ENCODE measurements at regions not wholly inside any gene's neighbourhood (a gene's known extent, or its start where the extent isn't known, plus 50 kb on each side); places are given as distances from the start of the nearest gene placed in this dataset.

DNA sequence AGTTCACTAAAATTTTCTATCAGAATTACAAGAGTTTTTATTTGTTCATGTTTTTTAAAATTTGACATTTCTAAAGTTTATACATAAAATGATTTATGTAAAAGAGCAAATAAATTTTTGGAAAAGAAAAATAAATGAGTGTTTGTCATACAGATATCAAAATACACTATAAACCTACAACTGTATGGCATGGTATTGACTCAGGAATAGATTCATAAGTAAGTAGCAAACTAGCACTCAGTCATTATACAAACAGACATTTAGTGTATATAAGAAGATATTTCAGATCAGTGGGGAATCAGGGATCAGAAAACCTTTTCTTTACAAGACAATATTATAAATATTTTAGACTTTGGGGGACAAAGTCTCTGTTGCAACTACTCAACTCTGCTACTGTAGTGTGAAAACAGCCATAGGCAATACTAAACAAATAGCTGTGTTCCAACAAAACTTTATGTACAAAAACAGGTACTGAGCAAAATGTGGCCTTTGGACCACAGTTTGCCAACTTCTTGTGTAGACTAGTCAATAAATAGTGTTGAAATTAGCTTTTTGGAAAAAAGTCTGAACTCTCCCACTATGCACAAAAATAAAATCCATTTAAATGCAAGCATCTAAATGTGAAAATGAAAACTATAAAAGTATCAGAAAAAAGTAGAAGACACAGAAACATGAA is 508.8 kb upstream of the CAMK1G start:
- no peak overlapping the region for H2BK15ac ChIP-seq (ENCODE audit: low read depth, poor library complexity, severe bottlenecking)
- H2BK5ac ChIP-seq (ENCODE audit: low read depth, low read length, poor library complexity, severe bottlenecking) = no peak overlapping the region
- no peaks in the 10 kb centered on the region for H3K27me3 ChIP-seq (ENCODE audit: control insufficient read depth in 1 of 2, insufficient read depth in 1 of 2, low read length in 2 of 2)
- no peak overlapping the region for H3K9ac ChIP-seq (ENCODE audit: low read length)
- no peak overlapping the region for H3K14ac ChIP-seq (ENCODE audit: low read length in 2 of 2)
- H2BK12ac ChIP-seq (ENCODE audit: low read length in 2 of 2) = no peak overlapping the region
- H3K27ac ChIP-seq (ENCODE audit: low read length, poor library complexity, severe bottlenecking) = no peak overlapping the region
- no peak for DNase-seq
- H3K4me2 ChIP-seq (ENCODE audit: low read length, poor library complexity, severe bottlenecking) = no peak overlapping the region
- H3K18ac ChIP-seq (ENCODE audit: low read depth in 1 of 2, low read length in 2 of 2) = no peak overlapping the region
- no peak overlapping the region for H3K4me3 ChIP-seq (ENCODE audit: insufficient read depth in 1 of 2, low read depth in 1 of 2, low read length in 2 of 2)
- no peak overlapping the region for H2BK120ac ChIP-seq (ENCODE audit: low read depth, low read length)
- H3K9me3 ChIP-seq (ENCODE audit: control insufficient read depth, low read length) = no peaks in the 10 kb centered on the region
- no peak overlapping the region for H4K8ac ChIP-seq (ENCODE audit: low read length)
- H3K79me1 ChIP-seq (replicated peaks; ENCODE audit: low read length, poor library complexity, severe bottlenecking) = no peaks in the 10 kb centered on the region
- no peak overlapping the region for H4K91ac ChIP-seq (ENCODE audit: low read length)
- peaks cover 2% of the 10 kb centered on the region for H3K4me1 ChIP-seq (ENCODE audit: control insufficient read depth, insufficient read depth, low read depth, low read length)
- no peak overlapping the region for H3K4ac ChIP-seq (ENCODE audit: low read depth in 1 of 2, low read length in 2 of 2)
- no peak overlapping the region for H3K23ac ChIP-seq (ENCODE audit: low read length in 2 of 2)
- H2AFZ ChIP-seq (ENCODE audit: low read depth, low read length) = no peak overlapping the region
- no peak overlapping the region for H2AK5ac ChIP-seq (ENCODE audit: low read length, severe bottlenecking)
- no peaks in the 10 kb centered on the region for H3K36me3 ChIP-seq (ENCODE audit: control insufficient read depth in 1 of 2, insufficient read depth in 2 of 2, low read depth in 1 of 2, low read length in 2 of 2)

DNA sequence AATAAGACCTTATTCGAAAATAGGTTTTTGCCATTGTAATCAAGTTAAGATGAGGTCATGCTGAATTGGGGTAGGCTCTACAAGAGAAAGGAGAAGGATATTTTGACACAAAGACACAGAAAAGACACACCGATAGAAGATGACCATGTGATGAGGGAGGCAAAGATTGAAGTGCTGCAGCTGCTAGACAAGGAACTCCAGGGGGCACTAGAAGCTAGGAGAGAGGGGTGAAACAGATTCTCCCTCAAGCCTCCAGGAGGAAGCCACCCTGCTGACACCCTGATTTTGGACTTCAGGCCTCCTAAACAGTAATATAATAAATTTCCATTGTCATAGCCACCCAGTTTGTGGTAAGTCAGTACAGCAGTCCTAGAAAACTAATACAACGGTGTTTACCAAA is 506.8 kb upstream of the CAMK1G start:
- H3K27me3 ChIP-seq (ENCODE audit: control insufficient read depth in 1 of 2, insufficient read depth in 1 of 2, low read length in 2 of 2) = no peaks in the 10 kb centered on the region
- H2BK5ac ChIP-seq (ENCODE audit: low read depth, low read length, poor library complexity, severe bottlenecking) = no peak overlapping the region
- peaks cover 5% of the 10 kb centered on the region for H3K4me1 ChIP-seq (ENCODE audit: control insufficient read depth, insufficient read depth, low read depth, low read length)
- H3K9me3 ChIP-seq (ENCODE audit: control insufficient read depth, low read length) = no peaks in the 10 kb centered on the region
- no peak overlapping the region for H3K9ac ChIP-seq (ENCODE audit: low read length)
- H2BK120ac ChIP-seq (ENCODE audit: low read depth, low read length) = no peak overlapping the region
- H2AK5ac ChIP-seq (ENCODE audit: low read length, severe bottlenecking) = no peak overlapping the region
- H4K8ac ChIP-seq (ENCODE audit: low read length) = no peak overlapping the region
- H3K14ac ChIP-seq (ENCODE audit: low read length in 2 of 2) = no peak overlapping the region
- H3K4me3 ChIP-seq (ENCODE audit: insufficient read depth in 1 of 2, low read depth in 1 of 2, low read length in 2 of 2) = no peak overlapping the region
- no peak overlapping the region for H3K4me2 ChIP-seq (ENCODE audit: low read length, poor library complexity, severe bottlenecking)
- H3K27ac ChIP-seq (ENCODE audit: low read length, poor library complexity, severe bottlenecking) = no peak overlapping the region
- H3K79me1 ChIP-seq (replicated peaks; ENCODE audit: low read length, poor library complexity, severe bottlenecking) = no peaks in the 10 kb centered on the region
- DNase-seq = no peak
- no peaks in the 10 kb centered on the region for H3K36me3 ChIP-seq (ENCODE audit: control insufficient read depth in 1 of 2, insufficient read depth in 2 of 2, low read depth in 1 of 2, low read length in 2 of 2)
- H2AFZ ChIP-seq (ENCODE audit: low read depth, low read length) = no peak overlapping the region
- H4K91ac ChIP-seq (ENCODE audit: low read length) = no peak overlapping the region
- H3K4ac ChIP-seq (ENCODE audit: low read depth in 1 of 2, low read length in 2 of 2) = no peak overlapping the region
- H2BK12ac ChIP-seq (ENCODE audit: low read length in 2 of 2) = no peak overlapping the region
- H3K23ac ChIP-seq (ENCODE audit: low read length in 2 of 2) = no peak overlapping the region
- WGBS = 99% methylated on average over 3 of the region's 3 CpGs
- no peak overlapping the region for H3K18ac ChIP-seq (ENCODE audit: low read depth in 1 of 2, low read length in 2 of 2)
- no peak overlapping the region for H2BK15ac ChIP-seq (ENCODE audit: low read depth, poor library complexity, severe bottlenecking)

DNA sequence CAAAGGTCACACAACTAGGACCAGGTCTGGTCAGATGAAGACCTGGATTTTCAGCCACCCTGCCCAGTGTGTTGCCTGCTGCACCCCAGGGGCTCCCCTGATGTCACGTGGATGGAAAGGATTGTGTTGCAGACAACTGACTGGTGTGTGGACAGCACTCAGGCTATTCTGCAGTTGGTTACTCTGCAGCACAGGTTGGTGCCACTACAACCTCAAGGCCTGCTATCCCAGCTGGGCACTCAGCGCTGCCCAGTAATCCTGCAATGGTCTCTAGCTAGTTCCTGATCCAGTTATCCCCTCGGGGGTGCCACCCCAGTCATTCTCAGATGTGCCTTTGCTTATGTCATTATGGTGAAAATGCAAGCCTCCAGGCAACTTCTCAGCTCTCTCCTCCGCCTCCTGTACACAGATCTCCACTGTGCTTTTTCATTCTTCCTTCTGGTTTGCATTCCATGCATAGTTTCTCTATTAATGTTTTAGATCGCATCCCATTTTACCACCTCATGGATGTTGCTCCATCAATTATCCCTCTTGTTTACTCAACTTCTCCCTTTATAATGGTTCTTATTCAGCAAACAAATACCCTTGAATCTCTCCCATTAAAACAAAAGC is 503.2 kb upstream of the CAMK1G start:
- Histone ChIP-seq H3K4me1 (ENCODE audit: control insufficient read depth, insufficient read depth, low read depth, low read length) (peaks cover 4% of the 10 kb centered on the region), H3K36me3 (ENCODE audit: control insufficient read depth in 1 of 2, insufficient read depth in 2 of 2, low read depth in 1 of 2, low read length in 2 of 2) (no peaks in the 10 kb centered on the region), H4K91ac (ENCODE audit: low read length) (no peak overlapping the region), H2BK5ac (ENCODE audit: low read depth, low read length, poor library complexity, severe bottlenecking) (no peak overlapping the region), H3K23ac (ENCODE audit: low read length in 2 of 2) (no peak overlapping the region), H2AK5ac (ENCODE audit: low read length, severe bottlenecking) (no peak overlapping the region), H3K9ac (ENCODE audit: low read length) (no peak overlapping the region), H3K27ac (ENCODE audit: low read length, poor library complexity, severe bottlenecking) (peak overlapping the region; percentile 61), H3K14ac (ENCODE audit: low read length in 2 of 2) (no peak overlapping the region), H3K4ac (ENCODE audit: low read depth in 1 of 2, low read length in 2 of 2) (peak overlapping the region in 1 of 2 experiments; percentile 5), H3K18ac (ENCODE audit: low read depth in 1 of 2, low read length in 2 of 2) (no peak overlapping the region), H3K27me3 (ENCODE audit: control insufficient read depth in 1 of 2, insufficient read depth in 1 of 2, low read length in 2 of 2) (no peaks in the 10 kb centered on the region), H4K8ac (ENCODE audit: low read length) (no peak overlapping the region), H2AFZ (ENCODE audit: low read depth, low read length) (no peak overlapping the region), H3K4me3 (ENCODE audit: insufficient read depth in 1 of 2, low read depth in 1 of 2, low read length in 2 of 2) (no peak overlapping the region), H2BK15ac (ENCODE audit: low read depth, poor library complexity, severe bottlenecking) (no peak overlapping the region), H3K79me1 (replicated peaks; ENCODE audit: low read length, poor library complexity, severe bottlenecking) (no peaks in the 10 kb centered on the region), H2BK120ac (ENCODE audit: low read depth, low read length) (no peak overlapping the region), H3K4me2 (ENCODE audit: low read length, poor library complexity, severe bottlenecking) (peak overlapping the region; percentile 26), H3K9me3 (ENCODE audit: control insufficient read depth, low read length) (no peaks in the 10 kb centered on the region), H2BK12ac (ENCODE audit: low read length in 2 of 2) (no peak overlapping the region)
- peak; percentile 14 for DNase-seq
- WGBS = 38% methylated on average over 5 of the region's 5 CpGs

DNA sequence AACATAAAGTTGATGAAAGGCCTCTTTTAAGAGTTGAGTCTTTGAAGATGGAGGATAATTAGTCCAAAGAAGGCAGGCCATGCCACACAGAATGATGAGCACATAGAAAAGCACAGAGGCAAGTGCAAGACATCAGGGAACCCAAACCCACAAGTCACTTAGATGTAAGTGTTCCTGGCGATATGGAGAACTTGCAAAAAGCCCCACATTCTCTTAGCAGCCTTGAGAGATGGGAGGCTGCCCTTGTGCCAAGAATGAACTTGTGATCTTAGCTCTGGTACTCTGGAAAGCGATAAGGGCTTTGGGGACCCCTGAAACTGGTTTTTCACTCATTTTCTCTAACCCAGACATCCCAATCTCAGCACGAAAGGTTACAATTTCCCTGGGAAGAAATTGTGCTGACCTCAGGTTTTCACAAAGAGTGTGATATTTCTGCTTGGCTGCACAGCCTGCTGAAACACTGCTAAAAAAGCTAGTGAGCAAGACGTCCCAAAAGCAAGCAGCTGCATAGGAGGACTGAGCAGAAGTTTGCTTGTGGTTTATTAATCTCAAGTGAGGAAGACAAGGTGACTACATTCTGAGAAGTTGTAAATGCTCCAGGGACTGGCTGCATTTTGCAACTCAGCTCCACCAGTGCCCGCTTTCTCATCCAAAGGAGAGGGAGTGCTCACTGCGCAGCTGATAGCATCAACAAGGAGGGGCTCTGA is 496.9 kb upstream of the CAMK1G start:
- Histone ChIP-seq H3K36me3 (ENCODE audit: control insufficient read depth in 1 of 2, insufficient read depth in 2 of 2, low read depth in 1 of 2, low read length in 2 of 2) (no peaks in the 10 kb centered on the region), H3K4me2 (ENCODE audit: low read length, poor library complexity, severe bottlenecking) (no peak overlapping the region), H3K27me3 (ENCODE audit: control insufficient read depth in 1 of 2, insufficient read depth in 1 of 2, low read length in 2 of 2) (no peaks in the 10 kb centered on the region), H2BK120ac (ENCODE audit: low read depth, low read length) (no peak overlapping the region), H3K4me1 (ENCODE audit: control insufficient read depth, insufficient read depth, low read depth, low read length) (peaks cover 1% of the 10 kb centered on the region), H3K18ac (ENCODE audit: low read depth in 1 of 2, low read length in 2 of 2) (no peak overlapping the region), H3K9me3 (ENCODE audit: control insufficient read depth, low read length) (no peaks in the 10 kb centered on the region), H4K8ac (ENCODE audit: low read length) (no peak overlapping the region), H2AFZ (ENCODE audit: low read depth, low read length) (no peak overlapping the region), H2AK5ac (ENCODE audit: low read length, severe bottlenecking) (no peak overlapping the region), H3K27ac (ENCODE audit: low read length, poor library complexity, severe bottlenecking) (no peak overlapping the region), H2BK12ac (ENCODE audit: low read length in 2 of 2) (no peak overlapping the region), H4K91ac (ENCODE audit: low read length) (no peak overlapping the region), H3K4ac (ENCODE audit: low read depth in 1 of 2, low read length in 2 of 2) (no peak overlapping the region), H3K4me3 (ENCODE audit: insufficient read depth in 1 of 2, low read depth in 1 of 2, low read length in 2 of 2) (no peak overlapping the region), H2BK5ac (ENCODE audit: low read depth, low read length, poor library complexity, severe bottlenecking) (no peak overlapping the region), H3K23ac (ENCODE audit: low read length in 2 of 2) (no peak overlapping the region), H3K9ac (ENCODE audit: low read length) (no peak overlapping the region), H3K14ac (ENCODE audit: low read length in 2 of 2) (no peak overlapping the region), H3K79me1 (replicated peaks; ENCODE audit: low read length, poor library complexity, severe bottlenecking) (no peaks in the 10 kb centered on the region), H2BK15ac (ENCODE audit: low read depth, poor library complexity, severe bottlenecking) (no peak overlapping the region)
- WGBS = 69% methylated on average over 6 of the region's 6 CpGs
- no peak for DNase-seq

All from mesenchymal stem cell (in vitro differentiated cells and primary cell).